ENCODE measurements at regions not wholly inside any gene's neighbourhood (a gene's known extent, or its start where the extent isn't known, plus 50 kb on each side); places are given as distances from the start of the nearest gene placed in this dataset.

DNA sequence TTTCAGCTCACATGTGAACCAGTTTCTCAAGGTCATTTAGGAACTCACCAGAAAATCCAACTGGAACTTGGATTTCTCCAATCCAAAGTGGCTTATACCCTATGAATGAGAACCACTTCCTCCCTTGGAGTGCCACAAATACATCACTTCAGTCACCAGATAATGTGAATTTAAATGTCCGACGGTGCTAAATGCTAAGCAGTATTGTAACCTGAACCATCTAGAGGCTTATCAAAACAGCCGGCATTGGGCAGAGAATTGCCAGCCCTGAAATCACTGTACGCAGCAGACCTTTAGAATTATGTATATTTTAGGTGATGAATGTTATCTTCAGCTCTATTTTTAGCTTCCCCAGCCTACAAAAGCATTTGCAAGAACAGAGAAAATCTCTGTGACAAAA is 76.8 kb upstream of the COX20 start:
- ChIA-PET POLR2A (no interaction called here), CTCF (interaction anchor here (1.9 kb wide), 1 partner anchor 155 kb away, joined by 7 read pairs; no protein-coding TSS in a partner anchor)
- Mint-ChIP-seq H3K4me1 (ENCODE audit: low read depth) (no peaks in the 10 kb centered on the region), H3K27me3 (peaks cover 1% of the 10 kb centered on the region), H3K36me3 (ENCODE audit: low read depth) (no peaks in the 10 kb centered on the region), H3K27ac (no peak overlapping the region), H3K9me3 (peaks cover 3% of the 10 kb centered on the region), H3K4me3 (no peak overlapping the region)
- TF ChIP-seq, protein P1, sequence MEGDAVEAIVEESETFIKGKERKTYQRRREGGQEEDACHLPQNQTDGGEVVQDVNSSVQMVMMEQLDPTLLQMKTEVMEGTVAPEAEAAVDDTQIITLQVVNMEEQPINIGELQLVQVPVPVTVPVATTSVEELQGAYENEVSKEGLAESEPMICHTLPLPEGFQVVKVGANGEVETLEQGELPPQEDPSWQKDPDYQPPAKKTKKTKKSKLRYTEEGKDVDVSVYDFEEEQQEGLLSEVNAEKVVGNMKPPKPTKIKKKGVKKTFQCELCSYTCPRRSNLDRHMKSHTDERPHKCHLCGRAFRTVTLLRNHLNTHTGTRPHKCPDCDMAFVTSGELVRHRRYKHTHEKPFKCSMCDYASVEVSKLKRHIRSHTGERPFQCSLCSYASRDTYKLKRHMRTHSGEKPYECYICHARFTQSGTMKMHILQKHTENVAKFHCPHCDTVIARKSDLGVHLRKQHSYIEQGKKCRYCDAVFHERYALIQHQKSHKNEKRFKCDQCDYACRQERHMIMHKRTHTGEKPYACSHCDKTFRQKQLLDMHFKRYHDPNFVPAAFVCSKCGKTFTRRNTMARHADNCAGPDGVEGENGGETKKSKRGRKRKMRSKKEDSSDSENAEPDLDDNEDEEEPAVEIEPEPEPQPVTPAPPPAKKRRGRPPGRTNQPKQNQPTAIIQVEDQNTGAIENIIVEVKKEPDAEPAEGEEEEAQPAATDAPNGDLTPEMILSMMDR (IDR thresholded peaks at IDR 0.05): no peak
- ATAC-seq (no peak), DNase-seq (no peak)
- intact Hi-C loops (cut with micrococcal nuclease): no loop called here

- H3K4me1 Mint-ChIP-seq (ENCODE audit: low read depth): no peaks in the 10 kb centered on the region
- H3K36me3 Mint-ChIP-seq (ENCODE audit: low read depth): no peaks in the 10 kb centered on the region
- ChIA-PET CTCF (no interaction called here), POLR2A (no interaction called here)
- peaks cover 1% of the 10 kb centered on the region for H3K27me3 Mint-ChIP-seq
- TF ChIP-seq, protein P1 (IDR thresholded peaks at IDR 0.05): no peak
- intact Hi-C loops (cut with micrococcal nuclease): no loop called here
- H3K27ac Mint-ChIP-seq: no peak overlapping the region
- no peak overlapping the region for H3K4me3 Mint-ChIP-seq
- ATAC-seq (no peak), DNase-seq (no peak)
- peaks cover 3% of the 10 kb centered on the region for H3K9me3 Mint-ChIP-seq
These were observed 76.3 kb upstream of the COX20 start for GRCh38 chr1:244759158-244759557.

- DNase-seq (no peak), ATAC-seq (no peak)
- TF ChIP-seq, protein P1 (IDR thresholded peaks at IDR 0.05): no peak
- Mint-ChIP-seq H3K27ac (no peak overlapping the region), H3K4me3 (no peak overlapping the region), H3K27me3 (peaks cover 3% of the 10 kb centered on the region), H3K36me3 (ENCODE audit: low read depth) (no peaks in the 10 kb centered on the region), H3K9me3 (peaks cover 3% of the 10 kb centered on the region), H3K4me1 (ENCODE audit: low read depth) (no peaks in the 10 kb centered on the region)
- POLR2A ChIA-PET: no interaction called here
- CTCF ChIA-PET: no interaction called here
- intact Hi-C loops (cut with micrococcal nuclease): no loop called here
These were observed 75.0 kb upstream of the COX20 start for GRCh38 chr1:244760471-244760870.

DNA sequence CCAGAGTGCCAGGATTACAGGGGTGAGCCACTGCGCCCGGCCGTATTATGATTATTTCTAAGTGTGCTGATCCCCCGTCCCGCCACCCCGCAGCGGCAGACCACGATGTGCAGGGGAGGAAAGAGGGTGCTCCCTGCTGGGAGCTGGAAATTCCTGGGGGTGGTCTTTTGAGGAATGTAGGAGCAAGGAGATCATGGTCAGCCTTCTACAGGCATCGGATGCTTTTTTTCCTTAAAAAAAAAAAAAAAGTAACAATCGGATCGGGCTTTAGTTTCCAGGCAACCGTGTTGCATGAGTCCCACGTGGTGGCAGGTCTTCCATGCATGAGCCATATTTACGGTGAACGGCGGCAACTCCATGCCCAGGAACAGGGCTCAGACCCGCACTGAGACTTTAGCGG is 74.2 kb upstream of the COX20 start:
- ChIA-PET POLR2A (no interaction called here), CTCF (interaction anchor here (1.4 kb wide), 1 partner anchor 21 kb away, joined by 3 read pairs; no protein-coding TSS in a partner anchor)
- no peak overlapping the region for H3K27ac Mint-ChIP-seq
- H3K4me1 Mint-ChIP-seq (ENCODE audit: low read depth): no peaks in the 10 kb centered on the region
- no peaks in the 10 kb centered on the region for H3K36me3 Mint-ChIP-seq (ENCODE audit: low read depth)
- peaks cover 3% of the 10 kb centered on the region for H3K9me3 Mint-ChIP-seq
- peaks cover 3% of the 10 kb centered on the region for H3K27me3 Mint-ChIP-seq
- ATAC-seq (no peak), DNase-seq (no peak)
- intact Hi-C loops (cut with micrococcal nuclease): no loop called here
- TF ChIP-seq, protein P1 (IDR thresholded peaks at IDR 0.05): no peak
- no peak overlapping the region for H3K4me3 Mint-ChIP-seq

- Mint-ChIP-seq H3K4me3 (no peak overlapping the region), H3K4me1 (ENCODE audit: low read depth) (no peaks in the 10 kb centered on the region), H3K27ac (no peak overlapping the region), H3K9me3 (peaks cover 3% of the 10 kb centered on the region), H3K36me3 (ENCODE audit: low read depth) (no peaks in the 10 kb centered on the region), H3K27me3 (peaks cover 6% of the 10 kb centered on the region)
- ChIA-PET POLR2A (no interaction called here), CTCF (interaction anchor here (0.7 to 1.4 kb wide), 2 partner anchors 19 to 34 kb away, joined by 3 read pairs; no protein-coding TSS in a partner anchor)
- intact Hi-C loops (cut with micrococcal nuclease): no loop called here
- ATAC-seq (no peak), DNase-seq (no peak)
- TF ChIP-seq, protein P1 (IDR thresholded peaks at IDR 0.05): no peak
These were observed 72.8 kb upstream of the COX20 start for GRCh38 chr1:244762629-244763028.
